ENCODE measurements at regions not wholly inside any gene's neighbourhood (a gene's known extent, or its start where the extent isn't known, plus 50 kb on each side); places are given as distances from the start of the nearest gene placed in this dataset.

DNA sequence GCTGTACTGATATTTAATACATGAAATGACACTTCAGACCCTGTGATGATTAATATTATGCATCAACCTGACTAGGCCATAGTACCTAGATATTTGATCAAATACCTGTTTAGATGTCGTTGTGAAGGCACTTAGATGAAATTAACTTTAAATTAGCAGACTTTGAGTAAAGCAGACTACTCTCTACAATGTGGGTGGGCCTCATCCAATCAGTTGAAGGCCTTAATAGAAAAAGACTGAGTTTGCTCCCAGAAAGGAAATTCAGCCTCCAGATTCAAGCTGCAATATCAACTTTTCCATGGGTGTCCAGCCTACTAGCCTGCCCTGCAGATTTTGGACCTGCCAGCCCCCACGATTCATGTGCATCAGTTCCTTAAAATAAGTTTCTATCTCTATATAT lies 68.6 kb upstream of the TMEM168 start:
- Mint-ChIP-seq H3K27me3 (ENCODE audit: insufficient read depth) (no peaks in the 10 kb centered on the region), H3K27ac (no peak overlapping the region), H3K4me1 (peaks cover 4% of the 10 kb centered on the region), H3K36me3 (ENCODE audit: low read depth) (peaks cover 28% of the 10 kb centered on the region), H3K4me3 (no peak overlapping the region), H3K9me3 (peaks cover 10% of the 10 kb centered on the region)
- H3K9ac ChIP-seq (ENCODE audit: extremely low read depth, low read length, poor library complexity, severe bottlenecking): no peak overlapping the region
- H3K36me3 ChIP-seq (ENCODE audit: control insufficient read depth, insufficient read depth, low read length): peaks cover 5% of the 10 kb centered on the region
- WGBS, 2 experiments (ENCODE audit: insufficient coverage in 1 of 2, insufficient read length in 1 of 2): 89% methylated on average over 2 of the region's 2 CpGs; no CpG with 5 or more reads in 1 of the 2 experiments
- DNase-seq: no peak
- no peak overlapping the region for H3K27ac ChIP-seq (ENCODE audit: low read depth, low read length)
- TF ChIP-seq, protein P1, sequence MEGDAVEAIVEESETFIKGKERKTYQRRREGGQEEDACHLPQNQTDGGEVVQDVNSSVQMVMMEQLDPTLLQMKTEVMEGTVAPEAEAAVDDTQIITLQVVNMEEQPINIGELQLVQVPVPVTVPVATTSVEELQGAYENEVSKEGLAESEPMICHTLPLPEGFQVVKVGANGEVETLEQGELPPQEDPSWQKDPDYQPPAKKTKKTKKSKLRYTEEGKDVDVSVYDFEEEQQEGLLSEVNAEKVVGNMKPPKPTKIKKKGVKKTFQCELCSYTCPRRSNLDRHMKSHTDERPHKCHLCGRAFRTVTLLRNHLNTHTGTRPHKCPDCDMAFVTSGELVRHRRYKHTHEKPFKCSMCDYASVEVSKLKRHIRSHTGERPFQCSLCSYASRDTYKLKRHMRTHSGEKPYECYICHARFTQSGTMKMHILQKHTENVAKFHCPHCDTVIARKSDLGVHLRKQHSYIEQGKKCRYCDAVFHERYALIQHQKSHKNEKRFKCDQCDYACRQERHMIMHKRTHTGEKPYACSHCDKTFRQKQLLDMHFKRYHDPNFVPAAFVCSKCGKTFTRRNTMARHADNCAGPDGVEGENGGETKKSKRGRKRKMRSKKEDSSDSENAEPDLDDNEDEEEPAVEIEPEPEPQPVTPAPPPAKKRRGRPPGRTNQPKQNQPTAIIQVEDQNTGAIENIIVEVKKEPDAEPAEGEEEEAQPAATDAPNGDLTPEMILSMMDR (conservative IDR thresholded peaks at IDR 0.05): no peak
- H3K9me3 ChIP-seq (ENCODE audit: control insufficient read depth, low read length): peaks cover 13% of the 10 kb centered on the region
- H3K27me3 ChIP-seq (ENCODE audit: control insufficient read depth, insufficient read depth, low read length, poor library complexity, severe bottlenecking): no peaks in the 10 kb centered on the region
- no peaks in the 10 kb centered on the region for H3K4me1 ChIP-seq (ENCODE audit: control insufficient read depth, insufficient read depth, low read length)
- H3K4me3 ChIP-seq (ENCODE audit: low read length): no peak overlapping the region

DNA sequence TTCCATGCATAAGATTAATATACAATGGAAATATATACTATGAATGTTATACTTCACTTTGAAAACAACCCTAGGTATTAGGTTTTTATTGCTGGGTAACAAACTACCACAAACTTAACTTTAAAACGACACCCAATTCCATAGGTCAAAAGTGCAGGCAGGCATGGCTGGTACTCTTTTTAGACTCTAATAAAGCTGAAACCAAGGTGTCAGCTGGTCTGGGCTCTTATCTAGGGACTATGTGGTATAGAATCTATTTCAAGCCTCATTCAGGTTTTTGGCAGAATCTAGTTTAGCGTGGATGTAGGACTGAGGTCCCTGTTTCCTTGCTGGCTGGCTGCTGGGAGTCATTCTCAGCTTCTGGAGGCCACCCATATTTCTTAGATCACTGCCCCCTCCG lies 65.0 kb upstream of the TMEM168 start:
- H3K9ac ChIP-seq (ENCODE audit: extremely low read depth, low read length, poor library complexity, severe bottlenecking): no peak overlapping the region
- H3K4me1 Mint-ChIP-seq: peaks cover 4% of the 10 kb centered on the region
- TF ChIP-seq, protein P1 (conservative IDR thresholded peaks at IDR 0.05): no peak
- H3K4me3 ChIP-seq (ENCODE audit: low read length): no peak overlapping the region
- H3K9me3 Mint-ChIP-seq: no peaks in the 10 kb centered on the region
- H3K27ac Mint-ChIP-seq: no peak overlapping the region
- no peak overlapping the region for H3K27ac ChIP-seq (ENCODE audit: low read depth, low read length)
- H3K4me3 Mint-ChIP-seq: no peak overlapping the region
- peaks cover 5% of the 10 kb centered on the region for H3K36me3 ChIP-seq (ENCODE audit: control insufficient read depth, insufficient read depth, low read length)
- WGBS, 2 experiments (ENCODE audit: insufficient coverage in 1 of 2, insufficient read length in 1 of 2): 91 to 100% methylated on average over 1 to 3 of the region's 3 CpGs
- peaks cover 21% of the 10 kb centered on the region for H3K36me3 Mint-ChIP-seq (ENCODE audit: low read depth)
- H3K4me1 ChIP-seq (ENCODE audit: control insufficient read depth, insufficient read depth, low read length): no peaks in the 10 kb centered on the region
- H3K9me3 ChIP-seq (ENCODE audit: control insufficient read depth, low read length): no peaks in the 10 kb centered on the region
- no peak for DNase-seq
- no peaks in the 10 kb centered on the region for H3K27me3 ChIP-seq (ENCODE audit: control insufficient read depth, insufficient read depth, low read length, poor library complexity, severe bottlenecking)
- no peaks in the 10 kb centered on the region for H3K27me3 Mint-ChIP-seq (ENCODE audit: insufficient read depth)

DNA sequence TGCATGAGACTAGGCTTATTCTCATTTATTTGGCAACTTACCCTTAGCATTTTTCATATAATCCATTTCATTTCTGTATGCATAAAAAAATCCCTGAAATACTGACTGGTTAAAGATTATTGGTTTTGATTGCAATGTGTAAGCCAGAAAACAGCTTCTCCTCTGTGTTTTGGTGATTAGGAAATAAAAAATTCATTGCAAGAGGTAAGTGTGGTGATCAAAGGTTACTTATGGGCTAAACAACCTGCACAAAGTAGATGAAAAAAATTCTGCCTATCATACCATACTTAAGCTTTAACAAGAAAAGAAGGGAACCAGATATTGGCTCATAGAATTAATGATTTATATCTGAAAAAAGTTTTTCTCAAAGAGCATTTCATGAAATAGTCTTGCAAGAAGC lies 64.0 kb upstream of the TMEM168 start:
- H3K36me3 ChIP-seq (ENCODE audit: control insufficient read depth, insufficient read depth, low read length): peaks cover 5% of the 10 kb centered on the region
- no peaks in the 10 kb centered on the region for H3K9me3 ChIP-seq (ENCODE audit: control insufficient read depth, low read length)
- TF ChIP-seq, protein P1 (conservative IDR thresholded peaks at IDR 0.05): no peak
- no peaks in the 10 kb centered on the region for H3K4me1 ChIP-seq (ENCODE audit: control insufficient read depth, insufficient read depth, low read length)
- H3K27ac ChIP-seq (ENCODE audit: low read depth, low read length): no peak overlapping the region
- H3K27me3 Mint-ChIP-seq (ENCODE audit: insufficient read depth): no peaks in the 10 kb centered on the region
- no peak overlapping the region for H3K4me3 Mint-ChIP-seq
- H3K9me3 Mint-ChIP-seq: no peaks in the 10 kb centered on the region
- DNase-seq: no peak
- H3K27me3 ChIP-seq (ENCODE audit: control insufficient read depth, insufficient read depth, low read length, poor library complexity, severe bottlenecking): no peaks in the 10 kb centered on the region
- no peak overlapping the region for H3K4me3 ChIP-seq (ENCODE audit: low read length)
- H3K9ac ChIP-seq (ENCODE audit: extremely low read depth, low read length, poor library complexity, severe bottlenecking): no peak overlapping the region
- peaks cover 24% of the 10 kb centered on the region for H3K36me3 Mint-ChIP-seq (ENCODE audit: low read depth)
- no peak overlapping the region for H3K27ac Mint-ChIP-seq
- peaks cover 4% of the 10 kb centered on the region for H3K4me1 Mint-ChIP-seq
